Vagina (tissue), 2 donors: ENCODE measurements at regions not wholly inside any gene's neighbourhood (a gene's known extent, or its start where the extent isn't known, plus 50 kb on each side); places are given as distances from the start of the nearest gene placed in this dataset.

ENCODE experiments used
- POLR2AphosphoS5 ChIP-seq, 2 donors: sonication (generic); formaldehyde crosslinking; IDR thresholded peaks; one replicate each; pipeline ENCODE4 v1.9.0; 2017; ENCODE audit warnings: antibody characterized with exemption in 2 of 2, mild to moderate bottlenecking in 2 of 2, low read depth in 1 of 2; ENCODE audit not compliant: insufficient read depth in 1 of 2
- TF ChIP-seq, protein P1 (sequence below), 3 experiments: fragments of 450-650 bp in 2 of 3; fragments of 200-600 bp in 1 of 3; sonication (generic) in 1 of 3; IDR thresholded peaks; one replicate each; pipeline ENCODE4 v1.5.1; 2017 to 2019; ENCODE audit warnings: antibody characterized with exemption in 3 of 3, mild to moderate bottlenecking in 2 of 3, moderate library complexity in 2 of 3

DNA sequence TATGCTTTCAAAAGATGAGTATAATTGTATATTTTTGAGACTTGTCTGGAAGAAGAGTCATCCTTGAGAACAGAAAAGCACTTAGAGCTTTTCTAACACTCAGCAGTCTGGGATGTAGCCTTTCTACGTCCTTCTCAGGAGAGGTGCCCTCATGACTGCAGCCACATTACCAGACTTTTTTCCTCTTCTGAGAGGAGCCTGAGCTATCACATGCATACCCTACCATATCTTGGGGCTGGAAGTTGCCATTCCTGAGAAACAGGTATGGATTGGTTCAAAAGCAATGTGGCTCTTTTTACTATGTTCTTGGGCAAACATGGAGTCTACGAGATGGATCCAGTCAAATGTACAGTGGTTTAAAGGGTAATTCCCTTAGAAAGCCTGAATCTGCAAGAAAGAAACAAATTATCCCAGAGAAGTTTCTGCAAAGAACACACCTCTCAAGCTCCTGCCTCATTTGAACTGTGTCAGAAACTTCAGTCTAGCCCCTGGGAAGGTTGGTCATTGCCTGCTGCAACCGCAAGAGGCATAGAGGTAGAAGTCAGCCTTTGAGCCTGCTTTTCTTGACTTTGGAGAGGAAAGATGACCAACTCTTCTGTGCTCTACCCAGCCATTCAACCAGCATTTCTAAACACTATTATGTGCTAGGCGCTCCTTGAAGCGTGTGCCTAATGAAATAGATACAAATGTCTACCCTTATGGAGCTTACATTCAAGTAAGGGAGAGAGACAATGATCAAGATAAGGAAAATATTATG, 401.9 kb upstream of the ACTBL2 start:
- no peak for TF ChIP-seq POLR2AphosphoS5 (IDR thresholded peaks at IDR 0.05; ENCODE audit: insufficient read depth in 1 of 2, low read depth in 1 of 2)
- TF ChIP-seq, protein P1, sequence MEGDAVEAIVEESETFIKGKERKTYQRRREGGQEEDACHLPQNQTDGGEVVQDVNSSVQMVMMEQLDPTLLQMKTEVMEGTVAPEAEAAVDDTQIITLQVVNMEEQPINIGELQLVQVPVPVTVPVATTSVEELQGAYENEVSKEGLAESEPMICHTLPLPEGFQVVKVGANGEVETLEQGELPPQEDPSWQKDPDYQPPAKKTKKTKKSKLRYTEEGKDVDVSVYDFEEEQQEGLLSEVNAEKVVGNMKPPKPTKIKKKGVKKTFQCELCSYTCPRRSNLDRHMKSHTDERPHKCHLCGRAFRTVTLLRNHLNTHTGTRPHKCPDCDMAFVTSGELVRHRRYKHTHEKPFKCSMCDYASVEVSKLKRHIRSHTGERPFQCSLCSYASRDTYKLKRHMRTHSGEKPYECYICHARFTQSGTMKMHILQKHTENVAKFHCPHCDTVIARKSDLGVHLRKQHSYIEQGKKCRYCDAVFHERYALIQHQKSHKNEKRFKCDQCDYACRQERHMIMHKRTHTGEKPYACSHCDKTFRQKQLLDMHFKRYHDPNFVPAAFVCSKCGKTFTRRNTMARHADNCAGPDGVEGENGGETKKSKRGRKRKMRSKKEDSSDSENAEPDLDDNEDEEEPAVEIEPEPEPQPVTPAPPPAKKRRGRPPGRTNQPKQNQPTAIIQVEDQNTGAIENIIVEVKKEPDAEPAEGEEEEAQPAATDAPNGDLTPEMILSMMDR (IDR thresholded peaks at IDR 0.05): no peak
